GM21526 (cell line): ENCODE measurements at regions not wholly inside any gene's neighbourhood (a gene's known extent, or its start where the extent isn't known, plus 50 kb on each side); places are given as distances from the start of the nearest gene placed in this dataset.
"Not testable (repeated sequence)": the region's sequence is repeated elsewhere in the genome, so short reads cannot be mapped to it uniquely, and the experiment has no call there.

Source experiments
- ATAC-seq: cut with Tn5 transposase; IDR thresholded peaks from one replicate; pipeline ENCODE4 v1.9.1; 2021; ENCODE audit warnings: moderate library complexity; ENCODE audit not compliant: unreplicated experiment, low FRiP score

GRCh38 chr4:60400593-60400992, 799.5 kb upstream of the ADGRL3 start:
- no peak for ATAC-seq

- ATAC-seq, result no peak
Measured at GRCh38 chr4:60404027-60404426, 796.1 kb upstream of the ADGRL3 start.

GRCh38 chr4:60422439-60422838, 777.7 kb upstream of the ADGRL3 start:
- ATAC-seq, result no peak

- ATAC-seq, result not testable (repeated sequence)
Measured at GRCh38 chr4:60423573-60424184, 776.4 kb upstream of the ADGRL3 start.

GRCh38 chr4:60432911-60433310, 767.2 kb upstream of the ADGRL3 start:
- no peak for ATAC-seq

GRCh38 chr4:60443068-60443467, 757.1 kb upstream of the ADGRL3 start:
- ATAC-seq, result no peak

GRCh38 chr4:60443796-60444195, 756.3 kb upstream of the ADGRL3 start:
- ATAC-seq, result no peak

- ATAC-seq, result no peak
Measured at GRCh38 chr4:60450054-60450453, 750.1 kb upstream of the ADGRL3 start.

- ATAC-seq, result no peak
Measured at GRCh38 chr4:60452266-60452665, 747.9 kb upstream of the ADGRL3 start.

GRCh38 chr4:60455380-60455779, 744.7 kb upstream of the ADGRL3 start:
- ATAC-seq, result no peak

- ATAC-seq, result no peak
Measured at GRCh38 chr4:60461551-60461950, 738.6 kb upstream of the ADGRL3 start.

- ATAC-seq, result no peak
Measured at GRCh38 chr4:60463857-60464502, 736.1 kb upstream of the ADGRL3 start.

GRCh38 chr4:60482921-60483351, 717.2 kb upstream of the ADGRL3 start:
- no peak for ATAC-seq

GRCh38 chr4:60485276-60485675, 714.9 kb upstream of the ADGRL3 start:
- ATAC-seq, result no peak

- ATAC-seq, result not testable (repeated sequence)
Measured at GRCh38 chr4:60487118-60487761, 712.9 kb upstream of the ADGRL3 start.

- no peak for ATAC-seq
Measured at GRCh38 chr4:60500810-60501209, 699.3 kb upstream of the ADGRL3 start.

- ATAC-seq, result no peak
Measured at GRCh38 chr4:60502733-60503132, 697.4 kb upstream of the ADGRL3 start.

- no peak for ATAC-seq
Measured at GRCh38 chr4:60506061-60506460, 694.1 kb upstream of the ADGRL3 start.

- no peak for ATAC-seq
Measured at GRCh38 chr4:60522265-60522664, 677.9 kb upstream of the ADGRL3 start.

GRCh38 chr4:60531776-60532379, 668.2 kb upstream of the ADGRL3 start:
- ATAC-seq, result no peak

GRCh38 chr4:60544981-60545380, 655.1 kb upstream of the ADGRL3 start:
- no peak for ATAC-seq

- no peak for ATAC-seq
Measured at GRCh38 chr4:60562334-60562733, 637.8 kb upstream of the ADGRL3 start.
